GM23248 (cell line): ENCODE measurements at regions not wholly inside any gene's neighbourhood (a gene's known extent, or its start where the extent isn't known, plus 50 kb on each side); places are given as distances from the start of the nearest gene placed in this dataset.

Source experiments
- EZH2 ChIP-seq: fragments of 200-600 bp; sonication (generic); IDR thresholded peaks from 2 replicates; pipeline ENCODE4 v1.6.1; 2018; ENCODE audit warnings: antibody characterized with exemption, mild to moderate bottlenecking; ENCODE audit not compliant: insufficient read depth, poor library complexity, severe bottlenecking
- EZH2phosphoT487 ChIP-seq: fragments of 200-600 bp; sonication (generic); IDR thresholded peaks from 2 replicates; pipeline ENCODE4 v1.6.1; 2018; ENCODE audit warnings: antibody characterized with exemption, moderate library complexity, mild to moderate bottlenecking, low read depth; ENCODE audit not compliant: insufficient read depth

GRCh38 chr16:65634291-65634690 is 512.4 kb upstream of the CDH11 start:
- TF ChIP-seq EZH2 (no peak), EZH2phosphoT487 (no peak)
